HEK293 (cell line): ENCODE measurements at regions not wholly inside any gene's neighbourhood (a gene's known extent, or its start where the extent isn't known, plus 50 kb on each side); places are given as distances from the start of the nearest gene placed in this dataset.

ENCODE experiments used
- CTCF ChIA-PET: fragments of 350-600 bp; formaldehyde crosslinking; extraction: SDS; loops from one replicate; lab custom pipeline; 2021; ENCODE audit warnings: antibody characterized with exemption; lab: Yijun Ruan, JAX
- POLR2A ChIA-PET: fragments of 300-600 bp; formaldehyde crosslinking; extraction: SDS; loops from one replicate; lab custom pipeline; 2020; ENCODE audit warnings: antibody characterized with exemption, inconsistent platforms; lab: Yijun Ruan, JAX
- H3K27ac ChIP-seq: fragments of 200-500 bp; sonication (Bioruptor generic); 2 replicates; pipeline ENCODE4 v1.5.1; 2014; ENCODE audit warnings: low read depth, low read length, control low read depth, inconsistent platforms; ENCODE audit errors: extremely low read depth
- H3K36me3 ChIP-seq, 2 experiments: fragments of 200-500 bp in 1 of 2; sonication (Bioruptor generic) in 1 of 2; 1 replicate in 1 of 2; 2 replicates in 1 of 2; pipeline ENCODE4 v1.5.1; 2014 to 2017; ENCODE audit warnings: inconsistent platforms in 2 of 2, low read length in 2 of 2; ENCODE audit not compliant: control insufficient read depth in 2 of 2, insufficient read depth in 1 of 2
- H3K4me1 ChIP-seq: fragments of 200-500 bp; sonication (Bioruptor generic); 2 replicates; pipeline ENCODE4 v1.5.1; 2014; ENCODE audit warnings: mild to moderate bottlenecking, low read length, inconsistent platforms; ENCODE audit not compliant: control insufficient read depth, insufficient read depth
- H3K4me3 ChIP-seq: 2 replicates; pipeline ENCODE4 v1.5.1; 2011; ENCODE audit warnings: low read depth, mild to moderate bottlenecking, control low read depth, low read length, moderate library complexity
- H3K9me3 ChIP-seq: fragments of 200-500 bp; sonication (Bioruptor generic); 2 replicates; pipeline ENCODE4 v1.5.1; 2014; ENCODE audit warnings: low read depth, low read length, inconsistent platforms; ENCODE audit not compliant: control insufficient read depth, insufficient read depth
- BCL11A ChIP-seq: fragments of 450-650 bp; formaldehyde crosslinking; IDR thresholded peaks from 2 replicates; pipeline ENCODE4 v1.5.1; 2016; ENCODE audit warnings: low read depth, missing biosample characterization, missing genetic modification characterization
- BCL11B ChIP-seq: fragments of 450-650 bp; formaldehyde crosslinking; IDR thresholded peaks from 2 replicates; pipeline ENCODE4 v1.5.1; 2016; ENCODE audit warnings: low read depth, missing biosample characterization, missing genetic modification characterization
- BCL6B ChIP-seq: fragments of 450-650 bp; formaldehyde crosslinking; IDR thresholded peaks from 2 replicates; pipeline ENCODE4 v1.5.1; 2017; ENCODE audit warnings: missing biosample characterization, missing genetic modification characterization
- GLI4 ChIP-seq: fragments of 450-650 bp; formaldehyde crosslinking; IDR thresholded peaks from 2 replicates; pipeline ENCODE4 v1.5.1; 2016; ENCODE audit warnings: missing biosample characterization, missing genetic modification characterization
- HOXD13 ChIP-seq: sonication (generic); formaldehyde crosslinking; IDR thresholded peaks from 2 replicates; pipeline ENCODE4 v1.8.0; 2022; ENCODE audit warnings: missing genetic modification reagents, borderline replicate concordance
- TCF7L2 ChIP-seq: IDR thresholded peaks from 2 replicates; pipeline ENCODE4 v1.6.1; 2011; ENCODE audit warnings: low read depth, mild to moderate bottlenecking, inconsistent platforms, low read length, moderate library complexity, borderline replicate concordance
- YY2 ChIP-seq: fragments of 450-650 bp; formaldehyde crosslinking; IDR thresholded peaks from 2 replicates; pipeline ENCODE4 v1.5.1; 2016; ENCODE audit warnings: missing biosample characterization, missing genetic modification characterization
- ZFP3 ChIP-seq: fragments of 450-650 bp; formaldehyde crosslinking; IDR thresholded peaks from 2 replicates; pipeline ENCODE4 v1.5.1; 2016; ENCODE audit warnings: low read depth, missing biosample characterization, missing genetic modification characterization
- ZIC2 ChIP-seq: fragments of 450-650 bp; formaldehyde crosslinking; IDR thresholded peaks from 2 replicates; pipeline ENCODE4 v1.5.1; 2016; ENCODE audit warnings: missing biosample characterization, missing genetic modification characterization
- ZNF416 ChIP-seq: fragments of 450-650 bp; formaldehyde crosslinking; IDR thresholded peaks from 2 replicates; pipeline ENCODE4 v1.5.1; 2016; ENCODE audit warnings: missing biosample characterization, missing genetic modification characterization
- ZNF423 ChIP-seq: fragments of 450-650 bp; formaldehyde crosslinking; IDR thresholded peaks from 2 replicates; pipeline ENCODE4 v1.5.1; 2016; ENCODE audit warnings: missing biosample characterization, missing genetic modification characterization
- ZNF433 ChIP-seq: fragments of 450-650 bp; formaldehyde crosslinking; IDR thresholded peaks from 2 replicates; pipeline ENCODE4 v1.5.1; 2016; ENCODE audit warnings: missing biosample characterization, missing genetic modification characterization, low read depth
- ZNF473 ChIP-seq: fragments of 450-650 bp; formaldehyde crosslinking; IDR thresholded peaks from 2 replicates; pipeline ENCODE4 v1.5.1; 2017; ENCODE audit warnings: missing biosample characterization, missing genetic modification characterization
- ZNF510 ChIP-seq: fragments of 450-650 bp; formaldehyde crosslinking; IDR thresholded peaks from 2 replicates; pipeline ENCODE4 v1.5.1; 2018; ENCODE audit warnings: mild to moderate bottlenecking, missing genetic modification characterization, missing biosample characterization; ENCODE audit not compliant: insufficient replicate concordance
- ZNF530 ChIP-seq: fragments of 450-650 bp; formaldehyde crosslinking; IDR thresholded peaks from 2 replicates; pipeline ENCODE4 v1.5.1; 2016; ENCODE audit warnings: low read depth, missing biosample characterization, missing genetic modification characterization
- ZNF670 ChIP-seq: fragments of 450-650 bp; formaldehyde crosslinking; IDR thresholded peaks from 2 replicates; pipeline ENCODE4 v1.5.1; 2016; ENCODE audit warnings: missing biosample characterization, missing genetic modification characterization, low read depth
- ZNF768 ChIP-seq: fragments of 450-650 bp; formaldehyde crosslinking; IDR thresholded peaks from 2 replicates; pipeline ENCODE4 v1.5.1; 2018; ENCODE audit warnings: missing biosample characterization, mild to moderate bottlenecking, missing genetic modification characterization
- ZNF830 ChIP-seq: fragments of 450-650 bp; IDR thresholded peaks from 2 replicates; pipeline ENCODE4 v1.5.0; 2018; ENCODE audit warnings: missing biosample characterization, missing genetic modification characterization, low read depth, mild to moderate bottlenecking, moderate library complexity
- ZNF837 ChIP-seq: fragments of 450-650 bp; formaldehyde crosslinking; IDR thresholded peaks from 2 replicates; pipeline ENCODE4 v1.5.1; 2016; ENCODE audit warnings: missing biosample characterization, missing genetic modification characterization
- TF ChIP-seq, protein P1 (sequence below): fragments of 450-650 bp; formaldehyde crosslinking; optimal IDR thresholded peaks from 2 replicates; pipeline ENCODE3; 2016; ENCODE audit warnings: missing biosample characterization, mild to moderate bottlenecking, missing genetic modification characterization
- TF ChIP-seq, protein P2 (sequence below): fragments of 450-650 bp; formaldehyde crosslinking; IDR thresholded peaks from 2 replicates; pipeline ENCODE4 v1.5.1; 2016; ENCODE audit warnings: missing biosample characterization, missing genetic modification characterization
- TF ChIP-seq, protein P3 (sequence below): fragments of 450-650 bp; formaldehyde crosslinking; IDR thresholded peaks from 2 replicates; pipeline ENCODE4 v1.5.1; 2016; ENCODE audit warnings: missing biosample characterization, missing genetic modification characterization

- ChIA-PET CTCF (no interaction called here), POLR2A (no interaction called here)
- Histone ChIP-seq H3K9me3 (no peaks in the 10 kb centered on the region), H3K4me1 (no peaks in the 10 kb centered on the region), H3K27ac (no peak overlapping the region)
- TF ChIP-seq ZNF423 = no peak
- no peak for TF ChIP-seq YY2
- no peak for TF ChIP-seq ZNF433 (tag by site-specific recombination)
- TF ChIP-seq ZNF837 (tag by site-specific recombination) = no peak
- TF ChIP-seq, all 188 proteins: peak for 0
- Histone ChIP-seq H3K4me3 (no peak overlapping the region), H3K36me3 (no peaks in the 10 kb centered on the region)
Measured at GRCh38 chr5:41600731-41601130, 90.3 kb upstream of the PLCXD3 start.

GRCh38 chr5:41598011-41598410 lies 87.6 kb upstream of the PLCXD3 start:
- ChIA-PET POLR2A (no interaction called here), CTCF (no interaction called here)
- TF ChIP-seq ZNF416 (tag by site-specific recombination) (no peak), ZNF530 (tag by site-specific recombination) (no peak), ZFP3 (tag by site-specific recombination) (no peak), HOXD13 (CRISPR knock-in tag) (no peak), BCL11A (no peak), ZNF433 (tag by site-specific recombination) (no peak), BCL11B (tag by site-specific recombination) (no peak), ZNF473 (tag by site-specific recombination) (no peak), ZNF670 (tag by site-specific recombination) (no peak), ZIC2 (tag by site-specific recombination) (no peak), GLI4 (tag by site-specific recombination) (no peak), ZNF510 (tag by site-specific recombination) (no peak), ZNF768 (tag by site-specific recombination) (no peak), TCF7L2 (no peak), BCL6B (tag by site-specific recombination) (no peak), ZNF830 (tag by site-specific recombination) (no peak)
- TF ChIP-seq, protein P1, sequence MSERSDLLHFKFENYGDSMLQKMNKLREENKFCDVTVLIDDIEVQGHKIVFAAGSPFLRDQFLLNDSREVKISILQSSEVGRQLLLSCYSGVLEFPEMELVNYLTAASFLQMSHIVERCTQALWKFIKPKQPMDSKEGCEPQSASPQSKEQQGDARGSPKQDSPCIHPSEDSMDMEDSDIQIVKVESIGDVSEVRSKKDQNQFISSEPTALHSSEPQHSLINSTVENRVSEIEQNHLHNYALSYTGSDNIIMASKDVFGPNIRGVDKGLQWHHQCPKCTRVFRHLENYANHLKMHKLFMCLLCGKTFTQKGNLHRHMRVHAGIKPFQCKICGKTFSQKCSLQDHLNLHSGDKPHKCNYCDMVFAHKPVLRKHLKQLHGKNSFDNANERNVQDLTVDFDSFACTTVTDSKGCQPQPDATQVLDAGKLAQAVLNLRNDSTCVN = no peak
- TF ChIP-seq, protein P2, sequence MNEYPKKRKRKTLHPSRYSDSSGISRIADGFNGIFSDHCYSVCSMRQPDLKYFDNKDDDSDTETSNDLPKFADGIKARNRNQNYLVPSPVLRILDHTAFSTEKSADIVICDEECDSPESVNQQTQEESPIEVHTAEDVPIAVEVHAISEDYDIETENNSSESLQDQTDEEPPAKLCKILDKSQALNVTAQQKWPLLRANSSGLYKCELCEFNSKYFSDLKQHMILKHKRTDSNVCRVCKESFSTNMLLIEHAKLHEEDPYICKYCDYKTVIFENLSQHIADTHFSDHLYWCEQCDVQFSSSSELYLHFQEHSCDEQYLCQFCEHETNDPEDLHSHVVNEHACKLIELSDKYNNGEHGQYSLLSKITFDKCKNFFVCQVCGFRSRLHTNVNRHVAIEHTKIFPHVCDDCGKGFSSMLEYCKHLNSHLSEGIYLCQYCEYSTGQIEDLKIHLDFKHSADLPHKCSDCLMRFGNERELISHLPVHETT (tag by site-specific recombination) = no peak
- TF ChIP-seq, protein P3, sequence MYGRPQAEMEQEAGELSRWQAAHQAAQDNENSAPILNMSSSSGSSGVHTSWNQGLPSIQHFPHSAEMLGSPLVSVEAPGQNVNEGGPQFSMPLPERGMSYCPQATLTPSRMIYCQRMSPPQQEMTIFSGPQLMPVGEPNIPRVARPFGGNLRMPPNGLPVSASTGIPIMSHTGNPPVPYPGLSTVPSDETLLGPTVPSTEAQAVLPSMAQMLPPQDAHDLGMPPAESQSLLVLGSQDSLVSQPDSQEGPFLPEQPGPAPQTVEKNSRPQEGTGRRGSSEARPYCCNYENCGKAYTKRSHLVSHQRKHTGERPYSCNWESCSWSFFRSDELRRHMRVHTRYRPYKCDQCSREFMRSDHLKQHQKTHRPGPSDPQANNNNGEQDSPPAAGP (tag by site-specific recombination) = no peak
- no peak overlapping the region for H3K27ac ChIP-seq
- no peaks in the 10 kb centered on the region for H3K4me1 ChIP-seq
- no peak overlapping the region for H3K4me3 ChIP-seq
- no peaks in the 10 kb centered on the region for H3K36me3 ChIP-seq
- H3K9me3 ChIP-seq = no peaks in the 10 kb centered on the region
